Breast epithelium (tissue), 3 donors: ENCODE measurements at regions not wholly inside any gene's neighbourhood (a gene's known extent, or its start where the extent isn't known, plus 50 kb on each side); places are given as distances from the start of the nearest gene placed in this dataset.
"Not testable (repeated sequence)": the region's sequence is repeated elsewhere in the genome, so short reads cannot be mapped to it uniquely, and the experiment has no call there.

Source experiments
- POLR2A ChIP-seq: fragments of 450-650 bp; IDR thresholded peaks from one replicate; pipeline ENCODE4 v1.6.1; 2016; ENCODE audit warnings: antibody characterized with exemption, mild to moderate bottlenecking, moderate library complexity
- POLR2AphosphoS5 ChIP-seq, 3 donors: sonication (generic); formaldehyde crosslinking; IDR thresholded peaks; one replicate each; pipeline ENCODE4 v1.6.1; 2017; ENCODE audit warnings: antibody characterized with exemption in 3 of 3
- TF ChIP-seq, protein P1 (sequence below), 3 donors: fragments of 450-650 bp; IDR thresholded peaks; one replicate each; pipeline ENCODE4 v1.5.1; 2016 to 2017; ENCODE audit warnings: antibody characterized with exemption in 3 of 3, mild to moderate bottlenecking in 3 of 3, moderate library complexity in 3 of 3

DNA sequence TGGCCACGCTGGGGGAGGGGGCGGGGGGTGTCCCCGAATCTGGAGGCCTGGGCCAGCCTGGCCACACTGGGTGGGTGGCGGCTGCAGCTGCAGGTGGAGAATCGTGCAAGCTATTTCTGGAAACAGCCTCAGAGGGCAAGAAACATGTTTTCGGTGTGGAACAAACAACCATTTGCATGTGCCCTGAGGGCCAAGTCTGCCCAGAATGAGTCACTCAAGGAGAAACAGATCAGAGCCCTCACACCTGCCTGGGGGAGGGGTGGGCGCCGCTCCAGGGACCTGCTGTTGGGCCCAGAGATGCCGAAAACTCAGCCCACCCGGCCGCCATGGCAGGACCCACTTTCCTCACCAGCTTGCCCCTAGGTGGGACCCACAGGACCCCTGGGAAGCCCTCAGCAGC is 170.0 kb downstream of the TMEM121 start:
- TF ChIP-seq, protein P1, sequence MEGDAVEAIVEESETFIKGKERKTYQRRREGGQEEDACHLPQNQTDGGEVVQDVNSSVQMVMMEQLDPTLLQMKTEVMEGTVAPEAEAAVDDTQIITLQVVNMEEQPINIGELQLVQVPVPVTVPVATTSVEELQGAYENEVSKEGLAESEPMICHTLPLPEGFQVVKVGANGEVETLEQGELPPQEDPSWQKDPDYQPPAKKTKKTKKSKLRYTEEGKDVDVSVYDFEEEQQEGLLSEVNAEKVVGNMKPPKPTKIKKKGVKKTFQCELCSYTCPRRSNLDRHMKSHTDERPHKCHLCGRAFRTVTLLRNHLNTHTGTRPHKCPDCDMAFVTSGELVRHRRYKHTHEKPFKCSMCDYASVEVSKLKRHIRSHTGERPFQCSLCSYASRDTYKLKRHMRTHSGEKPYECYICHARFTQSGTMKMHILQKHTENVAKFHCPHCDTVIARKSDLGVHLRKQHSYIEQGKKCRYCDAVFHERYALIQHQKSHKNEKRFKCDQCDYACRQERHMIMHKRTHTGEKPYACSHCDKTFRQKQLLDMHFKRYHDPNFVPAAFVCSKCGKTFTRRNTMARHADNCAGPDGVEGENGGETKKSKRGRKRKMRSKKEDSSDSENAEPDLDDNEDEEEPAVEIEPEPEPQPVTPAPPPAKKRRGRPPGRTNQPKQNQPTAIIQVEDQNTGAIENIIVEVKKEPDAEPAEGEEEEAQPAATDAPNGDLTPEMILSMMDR (IDR thresholded peaks at IDR 0.05) = not testable (repeated sequence)
- TF ChIP-seq POLR2AphosphoS5 (IDR thresholded peaks at IDR 0.05); POLR2A: not testable (repeated sequence)
